ENCODE measurements at regions not wholly inside any gene's neighbourhood (a gene's known extent, or its start where the extent isn't known, plus 50 kb on each side); places are given as distances from the start of the nearest gene placed in this dataset.

DNA sequence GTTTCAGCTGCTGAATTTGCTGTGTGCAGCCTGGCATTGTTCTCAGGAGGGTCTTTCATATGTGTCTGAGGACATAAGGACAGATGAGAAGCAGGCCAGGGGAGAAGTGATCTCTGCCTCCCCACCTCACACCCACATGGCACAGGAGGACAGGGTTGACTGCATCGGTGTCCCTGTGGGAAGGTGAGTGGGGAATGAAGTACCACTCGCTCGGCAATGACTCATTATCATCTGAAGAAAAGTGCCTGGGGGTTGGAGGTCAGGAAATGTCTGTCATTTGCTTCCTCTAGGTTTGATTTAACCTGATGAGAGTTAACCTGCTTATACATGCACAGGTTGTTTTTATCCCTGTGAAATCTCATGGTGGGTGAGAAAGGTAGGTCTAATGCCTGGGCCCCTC is 195.0 kb downstream of the GADD45G start:
- no peak for TF ChIP-seq CTCF (IDR thresholded peaks at IDR 0.05)

- no peak for TF ChIP-seq CTCF (IDR thresholded peaks at IDR 0.05)
These were observed 196.5 kb downstream of the GADD45G start for GRCh38 chr9:89801341-89801740.

DNA sequence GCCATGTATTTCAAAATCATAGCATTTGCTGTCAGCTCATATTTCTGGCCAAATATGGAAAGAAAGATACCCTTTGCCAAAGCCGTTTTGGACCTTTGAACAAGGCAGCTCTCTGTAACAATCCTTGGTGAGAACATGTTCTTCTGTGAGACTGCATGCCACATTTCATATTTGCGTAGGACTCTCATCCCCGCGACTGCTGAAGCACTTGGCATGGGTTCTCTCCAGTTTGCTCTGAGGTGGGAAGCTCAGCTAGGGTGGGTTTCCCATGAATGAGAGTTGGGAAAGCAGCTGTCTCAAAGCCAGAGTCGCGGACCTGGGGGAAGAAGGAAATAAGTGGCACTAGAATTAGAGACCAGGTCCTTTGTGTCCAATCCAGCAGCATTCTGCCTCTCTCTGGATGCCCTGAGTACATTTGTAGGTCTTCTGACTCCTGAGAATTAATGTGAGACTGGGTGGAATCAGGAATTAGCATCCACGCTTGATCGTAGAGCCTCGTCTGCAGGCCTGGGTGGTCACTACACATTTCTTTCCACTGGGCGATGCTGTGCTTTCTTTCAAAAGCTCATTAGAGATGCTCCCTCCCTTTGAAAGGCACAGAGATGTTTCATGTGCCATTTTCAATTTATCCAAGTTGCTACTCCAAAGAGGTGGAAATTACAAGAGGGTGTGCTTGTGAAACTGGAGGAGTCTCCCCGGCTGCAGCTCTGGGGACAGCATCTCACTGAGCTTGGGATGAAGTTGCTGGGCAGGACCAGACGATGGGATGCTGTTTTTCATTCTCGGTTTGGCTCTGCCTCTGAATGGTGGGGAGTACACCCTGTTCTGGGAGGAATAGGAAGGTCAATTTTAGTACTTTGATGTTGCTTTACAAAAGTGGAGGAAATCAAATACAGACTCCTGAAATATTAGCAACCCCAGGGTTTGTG is 197.2 kb downstream of the GADD45G start:
- TF ChIP-seq CTCF (IDR thresholded peaks at IDR 0.05): no peak

GRCh38 chr9:89802781-89803355 is 198.1 kb downstream of the GADD45G start:
- no peak for TF ChIP-seq CTCF (IDR thresholded peaks at IDR 0.05)

GRCh38 chr9:89803403-89803802 is 198.6 kb downstream of the GADD45G start:
- no peak for TF ChIP-seq CTCF (IDR thresholded peaks at IDR 0.05)

DNA sequence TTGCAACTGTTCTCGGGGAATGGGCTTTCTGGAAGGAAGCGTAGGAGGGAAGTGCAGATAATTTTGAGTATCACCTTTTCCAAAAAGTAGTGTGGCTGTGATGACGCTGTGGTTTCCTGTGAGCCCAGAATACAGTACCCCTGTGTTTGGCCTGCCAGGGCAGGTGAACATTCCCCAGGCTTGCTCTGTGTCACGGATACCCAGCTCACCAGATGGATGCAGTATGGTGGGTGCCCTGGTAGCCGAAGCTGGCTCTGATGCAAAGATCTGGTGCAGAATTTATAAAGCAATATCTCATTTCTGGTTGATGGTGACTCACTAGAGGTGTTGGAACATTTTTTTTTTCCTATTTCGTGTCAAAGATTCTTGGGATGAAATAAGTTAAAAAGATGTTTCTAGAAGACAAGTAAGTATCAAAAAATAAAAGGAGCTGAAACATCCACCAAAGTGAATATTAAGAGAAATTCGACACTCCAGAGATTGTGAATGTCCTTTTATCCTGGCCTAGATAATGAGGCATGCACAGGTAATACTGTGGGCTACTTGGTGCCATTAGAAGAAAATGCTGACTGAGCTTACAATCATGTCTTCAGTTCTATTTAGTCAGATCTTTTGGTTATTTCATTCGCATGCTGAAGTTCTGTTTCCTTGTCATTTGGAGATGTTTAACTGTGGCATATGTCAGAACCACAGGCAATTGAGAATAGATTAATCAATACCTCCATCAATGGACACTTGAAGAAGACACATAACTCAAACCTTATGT is 200.1 kb downstream of the GADD45G start:
- TF ChIP-seq CTCF (IDR thresholded peaks at IDR 0.05): no peak

DNA sequence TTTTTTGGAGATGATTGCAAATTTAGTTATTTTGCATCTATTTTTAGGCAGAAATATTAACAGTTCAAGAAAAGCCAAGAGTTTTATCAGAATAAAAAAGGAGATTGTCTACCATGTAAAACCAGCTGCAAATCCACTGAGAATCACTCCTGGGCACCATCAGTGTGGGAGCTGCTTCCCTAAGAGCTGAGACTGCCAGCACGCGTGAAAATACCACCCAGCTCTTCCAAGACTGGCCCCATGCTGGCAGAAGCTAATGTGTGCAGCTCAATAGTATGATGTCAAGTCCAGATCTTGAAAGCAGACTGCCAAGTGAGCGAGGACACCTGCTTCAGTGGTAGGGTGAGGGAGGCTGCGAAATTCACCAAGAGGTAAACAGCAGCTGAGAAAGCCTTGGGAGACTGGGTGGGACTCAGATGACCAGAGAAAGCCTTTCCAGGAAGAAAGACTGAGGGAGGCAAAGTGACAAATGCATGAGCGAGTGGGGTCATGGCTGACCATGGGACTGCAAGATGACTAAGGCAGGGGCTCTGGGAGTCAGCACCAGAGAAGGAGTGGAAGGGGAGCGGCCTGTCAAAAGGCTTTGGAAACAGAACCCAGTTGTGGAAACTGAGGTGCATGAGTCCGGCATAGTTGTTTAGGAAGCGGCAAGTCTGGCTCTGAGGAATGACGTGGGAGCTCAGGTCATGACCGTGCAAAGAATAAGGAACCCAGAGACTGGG is 200.9 kb downstream of the GADD45G start:
- no peak for TF ChIP-seq CTCF (IDR thresholded peaks at IDR 0.05)
